K562 (cell line): ENCODE measurements at regions not wholly inside any gene's neighbourhood (a gene's known extent, or its start where the extent isn't known, plus 50 kb on each side); places are given as distances from the start of the nearest gene placed in this dataset.

Source experiments
- DACH1 ChIP-seq: fragments of 450-650 bp; IDR thresholded peaks from 2 replicates; pipeline ENCODE4 v1.6.1; 2018; ENCODE audit not compliant: partially characterized antibody
- DNMT1 ChIP-seq: fragments of 450-650 bp; IDR thresholded peaks from 2 replicates; pipeline ENCODE4 v1.6.1; 2016; ENCODE audit warnings: antibody characterized with exemption, mild to moderate bottlenecking
- FOXA3 ChIP-seq, 2 experiments: fragments of 450-650 bp in 1 of 2; sonication (generic) in 1 of 2; formaldehyde crosslinking; IDR thresholded peaks in 1 of 2; conservative IDR thresholded peaks in 1 of 2; 2 replicates each; pipeline versions ENCODE4 v1.4.0 to v1.8.0; 2020 to 2022; ENCODE audit warnings: mild to moderate bottlenecking in 2 of 2, missing genetic modification reagents in 1 of 2
- POLR2AphosphoS2 ChIP-seq: IDR thresholded peaks from 2 replicates; pipeline ENCODE4 v1.6.1; 2012; ENCODE audit warnings: low read length, improper control_type of control experiment
- PYGO2 ChIP-seq: fragments of 450-650 bp; IDR thresholded peaks from 2 replicates; pipeline ENCODE4 v1.6.1; 2016; ENCODE audit warnings: mild to moderate bottlenecking, missing genetic modification characterization, moderate library complexity, missing compliant biosample characterization
- SPI1 ChIP-seq: IDR thresholded peaks from 2 replicates; pipeline ENCODE4 v1.6.1; 2011; ENCODE audit warnings: low read depth, low read length, control low read depth, borderline replicate concordance
- TAF1 ChIP-seq: IDR thresholded peaks from 2 replicates; pipeline ENCODE4 v1.6.1; 2011; ENCODE audit warnings: mild to moderate bottlenecking, low read length, moderate library complexity; ENCODE audit not compliant: insufficient read depth, control insufficient read depth, severe bottlenecking; ENCODE audit errors: extremely low read depth
- ZNF133 ChIP-seq: fragments of 250-450 bp; sonication (Bioruptor Pico); IDR thresholded peaks from 2 replicates; pipeline ENCODE4 v1.4.0; 2020; ENCODE audit warnings: mild to moderate bottlenecking
- ZNF274 ChIP-seq: IDR thresholded peaks from 2 replicates; pipeline ENCODE4 v1.6.1; 2011; ENCODE audit warnings: low read depth, mild to moderate bottlenecking, low read length, moderate library complexity, borderline replicate concordance
- TF ChIP-seq, protein P1 (sequence below): sonication (generic); formaldehyde crosslinking; IDR thresholded peaks from 2 replicates; pipeline ENCODE4 v1.8.1; 2022; ENCODE audit warnings: missing genetic modification reagents
- TF ChIP-seq, protein P2 (sequence below), 3 experiments: IDR thresholded peaks in 2 of 3; conservative IDR thresholded peaks in 1 of 3; 2 replicates each; pipeline ENCODE4 v1.5.1; 2011 to 2012; ENCODE audit warnings: low read length in 3 of 3, mild to moderate bottlenecking in 3 of 3, control low read depth in 2 of 3, improper control_type of control experiment in 1 of 3, inconsistent platforms in 1 of 3, low read depth in 1 of 3, mixed read lengths in 1 of 3, moderate library complexity in 1 of 3; ENCODE audit not compliant: insufficient read depth in 2 of 3
- TF ChIP-seq, protein P3 (sequence below): fragments of 450-650 bp; formaldehyde crosslinking; IDR thresholded peaks from 2 replicates; pipeline ENCODE4 v1.4.0; 2022; ENCODE audit warnings: missing genetic modification characterization

DNA sequence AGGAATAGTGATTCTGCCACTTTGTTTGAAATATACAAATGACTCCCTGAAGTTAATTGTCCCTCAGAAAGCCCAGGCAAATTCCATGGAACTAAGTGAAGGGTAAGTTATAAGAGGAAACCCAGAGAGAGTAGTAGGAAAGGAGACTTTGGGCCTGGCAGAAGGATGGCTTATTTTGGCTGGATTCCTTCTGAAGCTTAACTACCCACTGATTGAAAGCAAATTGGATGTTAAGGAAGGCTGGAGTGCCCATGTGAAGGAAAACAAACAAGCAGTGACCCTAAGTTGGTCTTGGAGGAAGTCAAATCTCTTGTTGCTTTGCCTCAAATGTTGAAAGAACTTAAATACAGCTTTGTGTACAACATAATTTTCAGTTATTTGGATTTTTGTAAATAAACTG, 1106.4 kb upstream of the ZEB2 start:
- TF ChIP-seq, protein P1, sequence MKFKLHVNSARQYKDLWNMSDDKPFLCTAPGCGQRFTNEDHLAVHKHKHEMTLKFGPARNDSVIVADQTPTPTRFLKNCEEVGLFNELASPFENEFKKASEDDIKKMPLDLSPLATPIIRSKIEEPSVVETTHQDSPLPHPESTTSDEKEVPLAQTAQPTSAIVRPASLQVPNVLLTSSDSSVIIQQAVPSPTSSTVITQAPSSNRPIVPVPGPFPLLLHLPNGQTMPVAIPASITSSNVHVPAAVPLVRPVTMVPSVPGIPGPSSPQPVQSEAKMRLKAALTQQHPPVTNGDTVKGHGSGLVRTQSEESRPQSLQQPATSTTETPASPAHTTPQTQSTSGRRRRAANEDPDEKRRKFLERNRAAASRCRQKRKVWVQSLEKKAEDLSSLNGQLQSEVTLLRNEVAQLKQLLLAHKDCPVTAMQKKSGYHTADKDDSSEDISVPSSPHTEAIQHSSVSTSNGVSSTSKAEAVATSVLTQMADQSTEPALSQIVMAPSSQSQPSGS = no peak
- TF ChIP-seq, protein P2, sequence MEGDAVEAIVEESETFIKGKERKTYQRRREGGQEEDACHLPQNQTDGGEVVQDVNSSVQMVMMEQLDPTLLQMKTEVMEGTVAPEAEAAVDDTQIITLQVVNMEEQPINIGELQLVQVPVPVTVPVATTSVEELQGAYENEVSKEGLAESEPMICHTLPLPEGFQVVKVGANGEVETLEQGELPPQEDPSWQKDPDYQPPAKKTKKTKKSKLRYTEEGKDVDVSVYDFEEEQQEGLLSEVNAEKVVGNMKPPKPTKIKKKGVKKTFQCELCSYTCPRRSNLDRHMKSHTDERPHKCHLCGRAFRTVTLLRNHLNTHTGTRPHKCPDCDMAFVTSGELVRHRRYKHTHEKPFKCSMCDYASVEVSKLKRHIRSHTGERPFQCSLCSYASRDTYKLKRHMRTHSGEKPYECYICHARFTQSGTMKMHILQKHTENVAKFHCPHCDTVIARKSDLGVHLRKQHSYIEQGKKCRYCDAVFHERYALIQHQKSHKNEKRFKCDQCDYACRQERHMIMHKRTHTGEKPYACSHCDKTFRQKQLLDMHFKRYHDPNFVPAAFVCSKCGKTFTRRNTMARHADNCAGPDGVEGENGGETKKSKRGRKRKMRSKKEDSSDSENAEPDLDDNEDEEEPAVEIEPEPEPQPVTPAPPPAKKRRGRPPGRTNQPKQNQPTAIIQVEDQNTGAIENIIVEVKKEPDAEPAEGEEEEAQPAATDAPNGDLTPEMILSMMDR (IDR thresholded peaks at IDR 0.05 in 2 of 3, conservative IDR thresholded peaks at IDR 0.05 in 1 of 3; ENCODE audit: insufficient read depth in 2 of 3, low read depth in 1 of 3, low read length in 3 of 3) = no peak
- TF ChIP-seq SPI1 (no peak), DNMT1 (no peak), ZNF133 (CRISPR knock-in tag) (no peak), TAF1 (no peak), ZNF274 (no peak), FOXA3 (CRISPR knock-in tag; conservative IDR thresholded peaks at IDR 0.05 in 1 of 2, IDR thresholded peaks at IDR 0.05 in 1 of 2) (no peak), PYGO2 (no peak), DACH1 (no peak), POLR2AphosphoS2 (no peak)
- TF ChIP-seq, protein P3, sequence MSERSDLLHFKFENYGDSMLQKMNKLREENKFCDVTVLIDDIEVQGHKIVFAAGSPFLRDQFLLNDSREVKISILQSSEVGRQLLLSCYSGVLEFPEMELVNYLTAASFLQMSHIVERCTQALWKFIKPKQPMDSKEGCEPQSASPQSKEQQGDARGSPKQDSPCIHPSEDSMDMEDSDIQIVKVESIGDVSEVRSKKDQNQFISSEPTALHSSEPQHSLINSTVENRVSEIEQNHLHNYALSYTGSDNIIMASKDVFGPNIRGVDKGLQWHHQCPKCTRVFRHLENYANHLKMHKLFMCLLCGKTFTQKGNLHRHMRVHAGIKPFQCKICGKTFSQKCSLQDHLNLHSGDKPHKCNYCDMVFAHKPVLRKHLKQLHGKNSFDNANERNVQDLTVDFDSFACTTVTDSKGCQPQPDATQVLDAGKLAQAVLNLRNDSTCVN (CRISPR knock-in tag) = no peak
